Cardiac septum (tissue), 1 donor: ENCODE measurements at regions not wholly inside any gene's neighbourhood (a gene's known extent, or its start where the extent isn't known, plus 50 kb on each side); places are given as distances from the start of the nearest gene placed in this dataset.

Experiments
- DNase-seq: peaks from one replicate; pipeline ENCODE4 v3.0.0-alpha.2; 2020; ENCODE audit warnings: low spot score
- intact Hi-C: fragments of 100-400 bp; cut with DNase I; formaldehyde crosslinking; loops from one replicate; pipeline ENCODE4 v1.14.0; 2022
- donor health status: DM: no; HTN: no; CAD: no.

- intact Hi-C loops: no loop called here
- no peak for DNase-seq
Measured at GRCh38 chr5:61730866-61731265, 398.8 kb downstream of the ZSWIM6 start.

- intact Hi-C loops: no loop called here
- no peak for DNase-seq
Measured at GRCh38 chr5:61731267-61731945, 399.3 kb downstream of the ZSWIM6 start.

- intact Hi-C loops: no loop called here
- no peak for DNase-seq
Measured at GRCh38 chr5:61731946-61732314, 399.9 kb downstream of the ZSWIM6 start.

GRCh38 chr5:61732369-61732768, 400.3 kb downstream of the ZSWIM6 start:
- DNase-seq: no peak
- intact Hi-C loops: no loop called here

GRCh38 chr5:61732796-61733195, 400.7 kb downstream of the ZSWIM6 start:
- no peak for DNase-seq
- intact Hi-C loops: no loop called here

- intact Hi-C loops: no loop called here
- DNase-seq: no peak
Measured at GRCh38 chr5:61734001-61734400, 401.9 kb downstream of the ZSWIM6 start.

- intact Hi-C loops: no loop called here
Measured at GRCh38 chr5:61734966-61735365, 402.9 kb downstream of the ZSWIM6 start.

GRCh38 chr5:61735531-61735930, 403.5 kb downstream of the ZSWIM6 start:
- intact Hi-C loops: no loop called here

More at GRCh38 chr5:61734966-61735365, 402.9 kb downstream of the ZSWIM6 start:
- DNase-seq: no peak

GRCh38 chr5:61735995-61736394, 403.9 kb downstream of the ZSWIM6 start:
- DNase-seq: no peak
- intact Hi-C loops: no loop called here

More at GRCh38 chr5:61735531-61735930, 403.5 kb downstream of the ZSWIM6 start:
- no peak for DNase-seq

- intact Hi-C loops: no loop called here
- no peak for DNase-seq
Measured at GRCh38 chr5:61737301-61737963, 405.4 kb downstream of the ZSWIM6 start.

- intact Hi-C loops: no loop called here
- no peak for DNase-seq
Measured at GRCh38 chr5:61737964-61738340, 405.9 kb downstream of the ZSWIM6 start.

- intact Hi-C loops: no loop called here
- DNase-seq: no peak
Measured at GRCh38 chr5:61738446-61738845, 406.4 kb downstream of the ZSWIM6 start.

- DNase-seq: no peak
- intact Hi-C loops: no loop called here
Measured at GRCh38 chr5:61744690-61745619, 412.9 kb downstream of the ZSWIM6 start.

GRCh38 chr5:61746831-61747575, 414.9 kb downstream of the ZSWIM6 start:
- intact Hi-C loops: no loop called here
- no peak for DNase-seq

- no peak for DNase-seq
- intact Hi-C loops: no loop called here
Measured at GRCh38 chr5:61748121-61748520, 416.1 kb downstream of the ZSWIM6 start.

- DNase-seq: no peak
- intact Hi-C loops: no loop called here
Measured at GRCh38 chr5:61748651-61749050, 416.6 kb downstream of the ZSWIM6 start.

- no peak for DNase-seq
Measured at GRCh38 chr5:61752588-61752987, 420.5 kb downstream of the ZSWIM6 start.

GRCh38 chr5:61754792-61755191, 422.7 kb downstream of the ZSWIM6 start:
- no peak for DNase-seq
- intact Hi-C loops: no loop called here

More at GRCh38 chr5:61752588-61752987, 420.5 kb downstream of the ZSWIM6 start:
- intact Hi-C loops: no loop called here

GRCh38 chr5:61755726-61756222, 423.7 kb downstream of the ZSWIM6 start:
- DNase-seq: no peak
- intact Hi-C loops: no loop called here

- intact Hi-C loops: no loop called here
- no peak for DNase-seq
Measured at GRCh38 chr5:61758711-61759110, 426.7 kb downstream of the ZSWIM6 start.
